HCEC 1CT (cell line): ENCODE measurements at regions not wholly inside any gene's neighbourhood (a gene's known extent, or its start where the extent isn't known, plus 50 kb on each side); places are given as distances from the start of the nearest gene placed in this dataset.
"Not testable (repeated sequence)": the region's sequence is repeated elsewhere in the genome, so short reads cannot be mapped to it uniquely, and the experiment has no call there.

ENCODE experiments used
- DNase-seq: peaks from one replicate; pipeline ENCODE4 v3.0.0-alpha.2; 2017

DNA sequence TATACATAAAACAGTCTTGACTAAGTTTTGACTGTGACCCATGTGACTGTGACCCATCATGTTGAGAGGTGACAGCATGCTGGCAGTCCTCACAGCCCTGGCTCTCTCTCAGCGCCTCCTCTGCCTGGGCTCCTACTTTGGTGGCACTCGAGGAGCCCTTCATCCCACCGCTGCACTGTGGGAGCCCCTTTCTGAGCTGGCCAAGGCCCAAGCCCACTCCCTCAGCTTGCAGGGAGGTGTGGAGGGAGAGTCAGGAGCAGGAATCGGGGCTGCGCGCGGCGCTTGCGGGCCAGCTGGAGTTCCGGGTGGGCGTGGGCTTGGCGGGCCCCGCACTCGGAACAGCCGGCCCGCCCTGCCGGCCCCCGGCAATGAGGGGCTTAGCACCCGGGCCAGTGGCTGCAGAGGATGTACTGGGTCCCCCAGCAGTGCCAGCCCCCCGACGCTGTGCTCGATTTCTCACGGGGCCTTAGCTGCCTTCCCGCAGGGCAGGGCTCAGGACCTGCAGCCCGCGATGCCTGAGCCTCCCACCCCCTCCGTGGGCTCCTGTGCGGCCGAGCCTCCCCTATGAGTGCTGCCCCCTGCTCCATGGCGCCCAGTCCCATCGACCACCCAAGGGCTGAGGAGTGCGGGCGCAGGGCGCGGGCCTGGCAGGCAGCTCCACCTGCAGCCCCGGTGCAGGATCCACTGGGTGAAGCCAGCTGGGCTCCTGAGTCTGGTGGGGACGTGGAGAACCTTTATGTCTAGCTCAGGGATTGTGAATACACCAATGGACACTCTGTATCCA is 955.9 kb upstream of the FAT3 start:
- not testable (repeated sequence) for DNase-seq

DNA sequence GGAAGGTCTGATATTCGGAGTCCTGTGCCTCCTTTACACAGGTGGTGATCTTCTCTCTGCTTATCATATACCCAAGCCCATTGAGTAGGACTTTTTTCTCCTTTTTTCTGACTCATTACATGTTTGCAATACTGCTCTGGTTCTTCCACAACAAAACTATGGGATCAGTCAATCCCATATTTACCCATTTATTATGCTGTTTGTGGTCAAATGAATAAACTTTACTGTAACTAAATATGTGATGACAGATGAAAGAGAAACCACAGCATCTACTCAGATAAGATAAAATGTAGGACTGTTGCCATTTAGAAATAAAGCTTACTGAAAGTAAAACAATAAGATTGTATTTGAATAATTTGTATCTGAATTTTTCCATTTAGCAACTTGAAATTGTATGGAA is 958.7 kb upstream of the FAT3 start:
- DNase-seq = peak; percentile 23

GRCh38 chr11:91264481-91264880 is 960.1 kb upstream of the FAT3 start:
- no peak for DNase-seq

DNA sequence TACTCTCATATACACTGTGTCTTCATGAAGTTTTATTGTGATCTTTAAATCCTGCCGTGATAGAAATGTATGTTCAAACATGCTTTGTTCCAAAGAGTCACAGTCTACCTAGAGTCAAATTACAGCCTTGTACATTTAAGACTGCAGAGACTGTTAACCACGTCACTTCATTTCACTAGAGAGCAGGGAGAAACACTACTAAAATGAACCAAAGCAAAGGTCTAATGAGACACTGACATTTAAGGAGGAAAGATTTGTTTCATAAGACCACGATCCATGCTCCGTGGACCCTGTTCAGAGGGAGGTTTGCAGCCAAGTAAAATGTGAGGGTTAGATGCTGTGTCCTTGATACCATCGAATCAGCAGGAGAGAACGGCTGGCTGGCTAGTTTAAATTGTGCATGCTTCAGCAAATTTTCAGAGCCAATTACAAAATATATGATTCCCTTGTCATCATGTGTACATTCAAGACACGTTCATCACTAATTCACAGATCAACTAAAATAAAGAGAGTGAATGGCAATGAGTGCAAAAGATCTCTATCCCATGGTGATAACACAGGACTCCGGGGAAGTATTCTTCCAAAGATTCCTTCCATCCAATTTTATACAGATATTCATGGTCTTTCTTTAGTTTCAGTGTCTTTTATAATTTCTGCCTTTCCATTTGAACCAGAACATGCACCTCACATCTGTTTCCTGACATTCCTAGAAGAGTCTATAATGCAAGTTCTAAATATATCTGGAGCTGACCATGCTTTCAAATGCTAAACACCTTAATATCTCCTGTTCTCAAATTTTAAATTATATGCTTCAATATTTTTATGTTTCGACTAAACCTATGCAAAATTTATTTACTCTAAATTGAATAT is 960.9 kb upstream of the FAT3 start:
- no peak for DNase-seq

DNA sequence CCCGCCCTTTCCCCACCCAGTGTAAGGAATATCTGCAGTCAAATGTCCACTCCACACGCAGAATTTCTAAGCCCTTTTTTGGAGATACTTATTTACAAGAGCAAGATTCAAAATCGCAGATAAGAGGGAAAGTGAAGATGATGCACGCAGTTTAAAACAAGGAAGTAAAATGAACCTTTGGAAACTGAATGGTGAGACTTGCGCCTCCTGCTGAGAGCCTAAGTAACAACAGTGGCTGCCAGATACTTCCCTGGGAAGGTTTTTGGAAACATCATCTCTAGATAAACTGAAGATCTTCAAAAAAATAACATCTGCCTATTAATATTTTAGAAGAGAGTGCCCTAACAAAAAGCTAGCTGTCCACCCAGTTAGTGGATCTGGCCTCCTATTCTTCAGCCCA is 963.1 kb upstream of the FAT3 start:
- DNase-seq = no peak

- DNase-seq = no peak
These were observed 965.7 kb upstream of the FAT3 start for GRCh38 chr11:91258876-91259275.

DNA sequence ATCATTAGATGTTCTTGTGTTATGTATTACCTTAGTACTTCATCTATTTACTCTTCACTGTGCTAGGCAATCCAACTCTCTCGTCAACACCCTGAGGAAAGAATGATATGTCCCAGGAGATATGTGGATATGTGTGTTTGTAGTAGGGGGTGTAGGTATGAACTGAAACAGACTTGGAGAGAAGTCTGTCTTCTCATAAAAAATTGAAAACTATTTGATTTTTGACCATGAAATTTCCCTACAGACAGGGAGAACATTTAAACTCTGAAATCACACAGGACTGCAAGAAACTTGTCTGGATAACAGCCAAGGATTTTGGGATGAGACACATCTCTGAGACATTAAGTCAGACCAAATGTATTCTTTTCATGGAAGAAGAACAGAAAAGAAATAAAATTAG is 967.0 kb upstream of the FAT3 start:
- no peak for DNase-seq

DNA sequence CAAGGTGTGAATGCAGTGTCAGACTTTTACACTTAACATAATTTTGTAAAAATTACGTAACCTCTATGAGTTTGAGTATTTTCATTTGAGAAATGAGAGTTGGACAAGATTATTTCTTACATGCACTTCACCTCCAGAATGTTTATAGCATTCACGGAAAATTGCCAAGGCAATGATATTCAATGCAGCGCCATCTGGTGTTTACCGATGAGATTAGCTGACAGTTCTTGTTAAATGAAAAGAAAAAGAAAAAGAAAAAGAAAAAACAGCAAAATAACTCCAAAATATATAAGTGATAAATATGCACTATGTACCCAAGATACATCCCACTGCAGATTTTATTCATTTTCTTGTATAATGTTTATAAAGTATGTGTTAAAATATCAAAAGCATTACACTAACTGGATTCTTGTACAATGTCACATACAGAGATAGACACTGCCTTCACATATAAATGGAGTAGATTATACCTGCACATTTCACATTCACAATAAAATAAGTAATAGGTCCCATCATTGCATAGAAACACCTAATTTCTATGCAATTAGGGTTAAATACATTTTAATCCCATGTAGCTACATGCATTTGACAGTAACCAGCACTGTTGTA is 976.3 kb upstream of the FAT3 start:
- peak; percentile 17 for DNase-seq

DNA sequence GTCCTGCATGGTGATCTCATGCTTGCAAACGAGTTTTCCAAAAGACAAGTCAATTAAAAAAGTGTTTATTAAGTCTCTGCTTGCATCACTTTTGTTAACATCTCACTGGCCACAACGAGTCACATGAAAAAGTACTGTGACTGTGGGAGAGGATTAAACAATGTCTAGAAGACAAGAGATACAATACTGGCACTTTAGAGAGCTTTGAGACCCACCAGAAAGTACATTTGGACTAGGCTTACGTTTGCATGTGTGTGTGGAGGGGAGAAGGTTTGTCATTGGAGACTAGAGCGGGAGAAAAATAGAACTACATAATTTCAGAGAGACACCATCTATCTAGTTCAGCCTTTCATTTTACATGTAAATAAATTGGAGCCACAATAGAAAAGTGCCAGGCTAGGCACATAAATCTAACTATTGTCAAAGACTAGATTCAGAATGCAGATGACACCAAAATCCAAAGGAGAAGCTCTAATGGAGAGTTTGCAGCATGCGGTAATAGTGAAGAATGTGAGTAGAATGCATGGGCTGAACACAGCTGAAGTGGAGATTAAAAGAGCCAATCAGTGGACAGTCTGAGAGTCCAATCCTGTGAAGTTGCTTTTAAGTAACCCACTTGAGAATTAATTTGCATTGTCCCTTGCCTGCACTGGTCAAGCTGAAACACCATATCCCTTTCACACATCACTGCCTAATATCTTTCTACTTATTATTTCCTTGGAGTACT is 977.4 kb upstream of the FAT3 start:
- no peak for DNase-seq

DNA sequence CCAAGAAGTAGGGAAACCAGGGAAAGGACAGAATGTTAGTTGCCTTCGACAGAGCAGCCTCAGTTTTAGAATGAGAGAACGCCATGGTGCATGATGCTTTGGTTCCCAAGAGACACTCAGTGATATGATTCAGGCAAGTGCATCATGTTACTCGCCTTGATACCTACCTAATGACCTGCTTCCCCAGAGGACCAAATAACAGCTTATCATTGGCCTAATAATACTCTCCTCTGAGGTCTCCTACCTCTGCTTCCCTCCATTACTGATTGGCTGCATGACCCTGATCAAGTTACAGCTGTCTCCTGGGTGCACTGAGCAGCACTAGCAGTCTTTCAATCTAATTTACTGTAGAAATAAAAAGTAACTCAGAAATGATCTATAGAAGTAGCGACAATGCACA is 979.7 kb upstream of the FAT3 start:
- DNase-seq = no peak

- peak; percentile 20 for DNase-seq
These were observed 981.0 kb upstream of the FAT3 start for GRCh38 chr11:91243630-91244029.

GRCh38 chr11:91243051-91243450 is 981.6 kb upstream of the FAT3 start:
- peak; percentile 35 for DNase-seq

GRCh38 chr11:91241226-91241625 is 983.4 kb upstream of the FAT3 start:
- no peak for DNase-seq

GRCh38 chr11:91239359-91239758 is 985.3 kb upstream of the FAT3 start:
- DNase-seq = no peak

- no peak for DNase-seq
These were observed 993.4 kb upstream of the FAT3 start for GRCh38 chr11:91231226-91231625.

GRCh38 chr11:91230647-91231046 is 994.0 kb upstream of the FAT3 start:
- no peak for DNase-seq

DNA sequence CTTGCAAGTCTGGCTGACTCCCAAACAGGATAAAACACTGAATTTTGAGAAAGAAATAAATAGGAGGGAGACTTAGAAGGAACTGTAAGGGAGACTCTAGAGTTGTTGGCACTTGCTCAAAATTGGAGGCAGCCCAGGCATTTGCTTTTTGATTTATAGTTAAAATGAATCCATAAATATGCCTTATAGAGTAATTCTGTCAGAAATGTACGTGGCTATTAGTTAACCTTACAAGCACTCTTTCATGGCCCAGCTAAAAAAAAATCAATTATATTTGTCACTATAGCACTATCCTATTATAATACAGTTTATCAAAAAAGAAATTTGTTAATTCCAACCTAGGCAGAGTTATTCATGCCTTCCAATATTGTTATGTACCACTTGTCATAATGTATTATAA is 1000.0 kb upstream of the CHORDC1 start:
- no peak for DNase-seq

DNA sequence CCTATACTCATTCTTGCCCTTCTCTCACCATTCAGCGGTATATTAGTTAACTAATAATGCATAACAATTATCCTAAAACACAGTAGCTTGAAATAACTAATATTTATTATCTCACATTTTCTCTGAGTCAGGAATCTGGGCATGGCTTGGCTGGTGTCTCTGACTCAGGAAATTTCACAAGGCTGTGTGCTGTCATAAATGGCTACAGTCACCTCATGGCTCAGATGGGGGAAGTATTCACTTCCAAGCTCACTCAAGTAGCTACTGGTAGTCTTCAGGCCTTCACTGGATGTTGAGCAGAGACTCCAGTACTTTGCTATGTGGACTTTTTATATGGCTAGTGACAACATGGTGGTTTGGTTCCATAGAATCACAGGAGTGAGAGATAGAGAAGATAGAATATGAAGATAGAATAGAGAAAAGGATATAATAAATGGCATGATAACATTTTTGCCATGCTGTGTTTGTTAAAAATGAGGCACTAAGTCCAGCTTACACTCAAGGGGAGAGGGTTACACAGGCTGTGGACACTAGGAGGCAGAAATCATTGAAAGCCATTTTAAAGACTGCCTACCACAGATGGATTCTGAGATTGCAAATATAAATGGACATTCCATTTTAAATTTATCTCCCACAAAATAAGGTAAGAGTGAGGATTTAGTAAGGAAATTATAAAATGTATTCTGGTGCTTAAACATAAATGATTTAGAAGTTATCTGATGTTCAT is 997.8 kb upstream of the CHORDC1 start:
- peak; percentile 74 for DNase-seq

DNA sequence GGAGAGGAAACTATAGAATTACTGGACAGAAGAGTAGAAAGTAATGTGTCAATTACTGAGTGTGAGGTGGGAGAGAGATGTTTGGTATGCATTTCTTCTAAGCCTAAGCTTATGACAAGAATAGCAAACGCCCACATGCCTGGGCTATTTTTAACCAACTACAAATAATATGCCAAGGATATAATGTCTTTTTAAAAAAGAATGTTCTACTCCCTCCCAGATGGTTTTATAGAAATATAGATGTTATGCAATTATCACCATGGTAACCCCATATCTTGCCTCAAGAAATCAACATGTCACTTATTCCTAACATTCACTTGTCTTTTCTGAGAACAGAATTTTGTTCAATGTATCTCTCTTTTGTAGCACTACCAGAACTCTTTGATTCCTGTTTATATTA is 996.7 kb upstream of the CHORDC1 start:
- DNase-seq = peak; percentile 31

GRCh38 chr11:91209751-91210150 is 986.9 kb upstream of the CHORDC1 start:
- no peak for DNase-seq

GRCh38 chr11:91209306-91209705 is 986.5 kb upstream of the CHORDC1 start:
- DNase-seq = peak; percentile 27

DNA sequence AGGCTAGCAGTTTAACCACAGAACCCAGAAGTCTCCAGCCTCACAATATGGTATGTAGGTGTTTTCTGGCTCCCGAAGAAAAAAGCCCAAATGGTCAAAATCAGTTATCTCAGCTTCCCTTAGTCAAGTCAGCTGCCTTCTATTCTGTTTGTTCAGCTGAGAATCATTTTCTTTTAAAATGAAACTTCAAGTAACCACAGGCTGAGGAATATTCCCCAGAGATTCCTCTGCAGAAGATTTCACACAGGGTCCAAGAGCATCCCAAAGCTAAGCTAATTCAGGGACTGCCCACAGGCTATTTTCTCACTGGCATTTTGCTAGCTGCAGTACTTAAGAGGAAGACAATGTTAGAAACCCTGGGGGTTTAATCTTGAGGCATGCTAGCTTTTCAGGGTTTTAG is 977.0 kb upstream of the CHORDC1 start:
- no peak for DNase-seq
